Left lung (tissue), 4 donors: ENCODE measurements at regions not wholly inside any gene's neighbourhood (a gene's known extent, or its start where the extent isn't known, plus 50 kb on each side); places are given as distances from the start of the nearest gene placed in this dataset.
A peak's percentile ranks its signal among the peaks of the same experiment; 100 is the strongest.
"Not testable (repeated sequence)": the region's sequence is repeated elsewhere in the genome, so short reads cannot be mapped to it uniquely, and the experiment has no call there.

Source experiments
- ATAC-seq: fragments of 200-7000 bp; cut with Tn5 transposase; one replicate; pipeline ENCODE4 v1.9.1; 2020; ENCODE audit warnings: moderate library complexity
- DNase-seq, 4 donors: peaks; one replicate each; pipeline ENCODE4 v3.0.0-alpha.2; 2013 to 2020
- H3K27ac ChIP-seq, 2 donors: fragments of 200-600 bp; sonication (generic) in 1 of 2; one replicate each; pipeline versions ENCODE4 v1.5.0 to v1.8.0; 2020 to 2021
- H3K27me3 ChIP-seq, 2 donors: fragments of 200-600 bp; sonication (generic) in 1 of 2; one replicate each; pipeline versions ENCODE4 v1.5.0 to v1.8.0; 2020 to 2021
- H3K36me3 ChIP-seq, 2 donors: fragments of 200-600 bp; sonication (generic) in 1 of 2; one replicate each; pipeline versions ENCODE4 v1.5.0 to v1.8.0; 2020 to 2021
- H3K4me1 ChIP-seq, 2 donors: fragments of 200-600 bp; one replicate each; pipeline ENCODE4 v1.8.0; 2021
- H3K4me3 ChIP-seq, 2 donors: fragments of 200-600 bp; sonication (generic) in 1 of 2; one replicate each; pipeline versions ENCODE4 v1.5.0 to v1.8.0; 2020 to 2021; ENCODE audit warnings: mild to moderate bottlenecking in 1 of 2
- H3K9me3 ChIP-seq, 2 donors: fragments of 200-600 bp; sonication (generic) in 1 of 2; one replicate each; pipeline versions ENCODE4 v1.5.0 to v1.8.0; 2020 to 2021
- intact Hi-C, 2 donors: fragments of 100-400 bp; cut with DNase I; formaldehyde crosslinking; loops; one replicate each; pipeline versions ENCODE4 v1.11.2 to v1.14.2; 2022
- TF ChIP-seq, protein P1 (sequence below), 2 donors: fragments of 200-600 bp; sonication (generic) in 1 of 2; IDR thresholded peaks; one replicate each; pipeline versions ENCODE4 v1.5.0 to v1.8.0; 2021; ENCODE audit warnings: antibody characterized with exemption in 2 of 2
- donor health status: DM: no; HTN: yes; CAD: no.
- donor health status: DM: no; HTN: no; CAD: no.

DNA sequence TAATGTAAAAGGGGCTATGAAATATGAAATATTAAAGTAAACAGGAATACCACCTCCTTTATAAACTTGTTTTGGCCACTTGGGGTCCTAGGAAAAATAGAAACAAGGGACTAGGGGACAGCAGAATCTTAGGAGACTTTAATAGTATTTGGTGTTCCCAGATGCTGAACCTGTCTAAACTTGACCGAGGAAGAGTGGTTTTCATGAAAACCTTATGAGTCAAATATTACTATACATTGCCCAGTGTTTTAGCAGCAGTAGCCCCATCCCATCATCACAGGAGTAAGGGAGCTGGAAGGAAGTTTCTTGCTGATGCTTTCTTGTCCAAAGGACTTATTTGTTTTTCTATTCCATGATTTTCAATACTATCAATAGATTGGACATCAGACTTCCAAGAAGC, 177.5 kb upstream of the CAND1 start:
- H3K36me3 ChIP-seq: no peaks in the 10 kb centered on the region
- H3K9me3 ChIP-seq: no peaks in the 10 kb centered on the region
- no peak overlapping the region for H3K4me3 ChIP-seq
- no peak overlapping the region for H3K27ac ChIP-seq
- intact Hi-C loops: no loop called here
- TF ChIP-seq, protein P1, sequence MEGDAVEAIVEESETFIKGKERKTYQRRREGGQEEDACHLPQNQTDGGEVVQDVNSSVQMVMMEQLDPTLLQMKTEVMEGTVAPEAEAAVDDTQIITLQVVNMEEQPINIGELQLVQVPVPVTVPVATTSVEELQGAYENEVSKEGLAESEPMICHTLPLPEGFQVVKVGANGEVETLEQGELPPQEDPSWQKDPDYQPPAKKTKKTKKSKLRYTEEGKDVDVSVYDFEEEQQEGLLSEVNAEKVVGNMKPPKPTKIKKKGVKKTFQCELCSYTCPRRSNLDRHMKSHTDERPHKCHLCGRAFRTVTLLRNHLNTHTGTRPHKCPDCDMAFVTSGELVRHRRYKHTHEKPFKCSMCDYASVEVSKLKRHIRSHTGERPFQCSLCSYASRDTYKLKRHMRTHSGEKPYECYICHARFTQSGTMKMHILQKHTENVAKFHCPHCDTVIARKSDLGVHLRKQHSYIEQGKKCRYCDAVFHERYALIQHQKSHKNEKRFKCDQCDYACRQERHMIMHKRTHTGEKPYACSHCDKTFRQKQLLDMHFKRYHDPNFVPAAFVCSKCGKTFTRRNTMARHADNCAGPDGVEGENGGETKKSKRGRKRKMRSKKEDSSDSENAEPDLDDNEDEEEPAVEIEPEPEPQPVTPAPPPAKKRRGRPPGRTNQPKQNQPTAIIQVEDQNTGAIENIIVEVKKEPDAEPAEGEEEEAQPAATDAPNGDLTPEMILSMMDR (IDR thresholded peaks at IDR 0.05): no peak
- no peak for DNase-seq
- H3K4me1 ChIP-seq: no peaks in the 10 kb centered on the region
- ATAC-seq: no peak
- H3K27me3 ChIP-seq: no peaks in the 10 kb centered on the region

DNA sequence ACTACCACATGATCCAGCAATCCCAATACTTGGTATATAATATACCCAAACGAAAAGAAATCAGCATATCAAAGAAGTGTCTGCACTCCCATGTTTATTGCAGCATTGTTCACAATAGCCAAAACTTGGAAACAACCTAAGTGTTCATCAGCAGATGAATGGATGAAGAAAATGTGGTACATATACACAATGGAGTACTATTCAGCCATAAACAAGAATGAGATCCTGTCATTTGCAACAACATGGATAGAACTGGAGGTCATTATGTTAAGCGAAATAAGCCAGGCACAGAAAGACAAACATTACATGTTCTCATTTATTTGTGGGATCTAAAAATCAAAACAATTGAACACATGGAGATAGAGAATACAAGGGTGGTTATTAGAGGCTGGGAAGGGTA, 176.2 kb upstream of the CAND1 start:
- H3K27ac ChIP-seq, H3K4me1 ChIP-seq, intact Hi-C loops, H3K4me3 ChIP-seq, DNase-seq, ATAC-seq, H3K27me3 ChIP-seq, H3K36me3 ChIP-seq, H3K9me3 ChIP-seq: not testable (repeated sequence)

DNA sequence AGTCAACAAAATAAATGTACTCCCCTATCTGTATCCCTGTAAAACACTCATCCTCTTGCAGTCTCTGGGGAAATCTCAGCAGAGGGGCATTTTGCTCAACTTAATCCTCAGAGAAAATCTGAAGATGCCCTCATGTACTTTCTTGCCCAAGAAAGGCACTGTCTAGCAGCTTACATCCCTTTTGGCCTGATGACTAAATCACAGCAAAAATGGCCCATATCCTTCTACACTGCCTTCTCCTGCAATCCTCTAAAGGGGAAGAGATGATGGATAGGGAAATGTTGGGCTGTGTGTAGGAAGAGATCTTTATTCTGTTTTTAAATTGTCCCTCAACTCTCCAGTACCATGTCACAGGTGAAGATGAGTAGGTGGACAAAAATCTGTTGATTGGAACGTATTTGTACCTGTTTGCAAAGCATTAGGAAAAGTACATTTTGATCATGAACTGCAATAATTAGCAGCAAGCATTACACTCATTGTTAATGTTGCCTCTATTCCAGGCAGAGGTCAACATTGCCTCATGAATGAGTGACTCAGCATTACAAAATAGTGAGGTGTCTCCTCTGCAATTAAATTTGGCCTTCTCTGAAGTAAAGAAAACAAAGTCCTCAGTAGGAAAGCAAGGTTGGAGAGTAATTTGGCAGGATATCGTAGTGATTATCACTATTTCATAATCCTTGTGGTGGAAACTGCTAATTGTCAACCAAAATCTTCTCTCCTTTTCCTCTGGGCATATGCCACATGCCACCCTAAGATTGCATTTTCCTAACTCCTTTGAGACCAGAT, 172.4 kb upstream of the CAND1 start:
- no peaks in the 10 kb centered on the region for H3K36me3 ChIP-seq
- no peaks in the 10 kb centered on the region for H3K4me1 ChIP-seq
- H3K9me3 ChIP-seq: no peaks in the 10 kb centered on the region
- TF ChIP-seq, protein P1 (IDR thresholded peaks at IDR 0.05): no peak
- ATAC-seq: peak; percentile 54
- H3K27ac ChIP-seq: no peak overlapping the region
- no peaks in the 10 kb centered on the region for H3K27me3 ChIP-seq
- no peak overlapping the region for H3K4me3 ChIP-seq
- intact Hi-C loops: no loop called here
- no peak for DNase-seq

DNA sequence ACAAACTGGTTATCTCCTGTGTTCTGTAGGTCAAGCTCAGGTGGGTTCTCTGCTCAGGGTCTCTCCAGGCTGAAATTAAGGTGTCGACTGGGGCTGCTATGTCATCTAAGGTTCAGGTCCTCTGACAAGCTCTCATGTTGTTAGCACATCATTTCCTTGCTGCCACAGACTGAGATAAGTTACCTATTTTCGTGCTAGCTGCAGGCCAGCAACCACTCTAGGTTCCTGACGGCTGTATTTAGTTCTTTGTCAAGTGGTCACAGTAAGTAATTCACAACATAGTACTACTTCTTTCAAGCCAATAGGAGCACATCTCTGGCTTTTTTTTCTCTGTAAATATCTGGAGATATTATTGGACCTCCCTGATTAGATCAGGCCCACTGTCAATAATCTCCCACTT, 169.3 kb upstream of the CAND1 start:
- H3K9me3 ChIP-seq: no peaks in the 10 kb centered on the region
- H3K27me3 ChIP-seq: no peaks in the 10 kb centered on the region
- no peaks in the 10 kb centered on the region for H3K4me1 ChIP-seq
- no peak overlapping the region for H3K4me3 ChIP-seq
- TF ChIP-seq, protein P1 (IDR thresholded peaks at IDR 0.05): no peak
- intact Hi-C loops: no loop called here
- DNase-seq: no peak
- no peak overlapping the region for H3K27ac ChIP-seq
- no peak for ATAC-seq
- no peaks in the 10 kb centered on the region for H3K36me3 ChIP-seq

DNA sequence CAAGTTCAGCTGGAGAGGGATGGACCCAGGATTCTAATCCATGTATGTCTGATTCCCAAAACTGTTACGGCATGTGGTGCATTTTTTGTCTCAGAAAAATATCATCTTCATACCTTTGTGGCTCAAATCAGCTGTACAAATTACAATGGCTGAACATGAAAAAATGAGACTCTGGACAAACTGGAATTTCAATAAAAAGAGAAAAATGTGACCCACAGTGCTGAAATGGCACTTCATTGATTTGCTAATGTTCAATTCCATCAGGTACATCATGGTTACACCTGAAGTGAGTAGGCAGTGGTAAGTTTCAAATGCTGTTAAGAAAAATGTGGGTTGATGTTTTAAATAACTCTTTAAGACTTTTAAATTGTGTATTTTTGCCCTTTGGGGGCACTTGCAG, 165.6 kb upstream of the CAND1 start:
- no peak overlapping the region for H3K27ac ChIP-seq
- H3K36me3 ChIP-seq: no peaks in the 10 kb centered on the region
- no peaks in the 10 kb centered on the region for H3K4me1 ChIP-seq
- H3K27me3 ChIP-seq: no peaks in the 10 kb centered on the region
- H3K4me3 ChIP-seq: no peak overlapping the region
- H3K9me3 ChIP-seq: peaks cover 0 to 16% of the 10 kb centered on the region in 2 donors
- TF ChIP-seq, protein P1 (IDR thresholded peaks at IDR 0.05): no peak
- DNase-seq (no peak), ATAC-seq (no peak)
- intact Hi-C loops: no loop called here

DNA sequence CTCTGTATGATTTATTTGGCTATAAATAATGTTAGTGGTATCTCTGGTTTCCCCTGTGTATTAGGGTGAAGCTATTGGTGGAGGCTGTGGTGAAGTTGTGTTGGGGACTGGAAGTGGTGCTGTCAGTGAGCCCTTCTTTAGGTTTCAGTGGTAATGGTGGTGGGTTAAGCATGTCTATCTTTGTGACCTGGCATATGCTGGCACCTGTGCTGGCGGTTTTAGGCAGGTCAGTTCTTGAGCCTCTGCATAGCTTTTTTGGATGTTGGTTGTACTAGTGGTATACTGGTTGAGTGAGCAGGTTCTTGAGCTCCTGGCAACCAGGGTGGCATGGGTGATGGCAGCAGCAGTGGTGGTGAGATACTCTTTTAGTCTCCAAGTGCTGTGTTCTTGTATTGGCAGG, 161.9 kb upstream of the CAND1 start:
- intact Hi-C loops: no loop called here
- ATAC-seq: no peak
- TF ChIP-seq, protein P1 (IDR thresholded peaks at IDR 0.05): no peak
- no peaks in the 10 kb centered on the region for H3K4me1 ChIP-seq
- peaks cover 0 to 16% of the 10 kb centered on the region in 2 donors for H3K9me3 ChIP-seq
- no peaks in the 10 kb centered on the region for H3K36me3 ChIP-seq
- DNase-seq: no peak
- H3K27me3 ChIP-seq: no peaks in the 10 kb centered on the region
- no peak overlapping the region for H3K27ac ChIP-seq
- no peak overlapping the region for H3K4me3 ChIP-seq
